H7 (cell line): ENCODE measurements at regions not wholly inside any gene's neighbourhood (a gene's known extent, or its start where the extent isn't known, plus 50 kb on each side); places are given as distances from the start of the nearest gene placed in this dataset.

ENCODE experiments used
- DNase-seq: peaks from one replicate; pipeline ENCODE4 v3.0.0; 2012
- H3K27me3 ChIP-seq: 2 replicates; pipeline ENCODE4 v1.6.0; 2011; ENCODE audit warnings: mild to moderate bottlenecking, low read length; ENCODE audit not compliant: control insufficient read depth, insufficient read depth
- H3K36me3 ChIP-seq: replicated peaks from 2 replicates; pipeline ENCODE4 v1.5.1; 2011; ENCODE audit warnings: low read length; ENCODE audit not compliant: control insufficient read depth, insufficient read depth
- H3K4me3 ChIP-seq: 2 replicates; pipeline ENCODE4 v1.5.1; 2011; ENCODE audit warnings: low read depth, mild to moderate bottlenecking, control low read depth, low read length, moderate library complexity; ENCODE audit not compliant: insufficient read depth

DNA sequence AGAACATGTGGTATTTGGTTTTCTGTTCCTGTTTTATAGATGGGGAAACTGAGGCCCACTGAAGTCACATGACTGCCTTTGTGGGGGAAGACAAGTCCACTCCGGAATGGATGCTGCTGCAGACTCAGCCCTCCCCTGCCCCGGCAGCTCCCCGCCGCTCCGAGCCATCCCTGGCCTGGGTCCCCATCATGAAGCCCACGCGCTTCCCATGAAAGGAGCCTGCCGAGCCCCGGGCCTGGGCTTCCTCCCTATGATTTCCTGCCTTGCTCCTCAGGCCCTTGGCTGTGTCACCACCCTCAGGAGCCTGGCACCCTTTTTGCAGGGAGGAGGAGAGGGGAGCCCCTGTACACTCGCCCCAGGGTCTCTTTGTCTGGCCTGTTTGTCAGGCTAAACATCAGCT is 125.3 kb upstream of the FOXF1 start:
- Histone ChIP-seq H3K4me3 (no peak overlapping the region), H3K27me3 (no peaks in the 10 kb centered on the region), H3K36me3 (no peaks in the 10 kb centered on the region)
- no peak for DNase-seq

DNA sequence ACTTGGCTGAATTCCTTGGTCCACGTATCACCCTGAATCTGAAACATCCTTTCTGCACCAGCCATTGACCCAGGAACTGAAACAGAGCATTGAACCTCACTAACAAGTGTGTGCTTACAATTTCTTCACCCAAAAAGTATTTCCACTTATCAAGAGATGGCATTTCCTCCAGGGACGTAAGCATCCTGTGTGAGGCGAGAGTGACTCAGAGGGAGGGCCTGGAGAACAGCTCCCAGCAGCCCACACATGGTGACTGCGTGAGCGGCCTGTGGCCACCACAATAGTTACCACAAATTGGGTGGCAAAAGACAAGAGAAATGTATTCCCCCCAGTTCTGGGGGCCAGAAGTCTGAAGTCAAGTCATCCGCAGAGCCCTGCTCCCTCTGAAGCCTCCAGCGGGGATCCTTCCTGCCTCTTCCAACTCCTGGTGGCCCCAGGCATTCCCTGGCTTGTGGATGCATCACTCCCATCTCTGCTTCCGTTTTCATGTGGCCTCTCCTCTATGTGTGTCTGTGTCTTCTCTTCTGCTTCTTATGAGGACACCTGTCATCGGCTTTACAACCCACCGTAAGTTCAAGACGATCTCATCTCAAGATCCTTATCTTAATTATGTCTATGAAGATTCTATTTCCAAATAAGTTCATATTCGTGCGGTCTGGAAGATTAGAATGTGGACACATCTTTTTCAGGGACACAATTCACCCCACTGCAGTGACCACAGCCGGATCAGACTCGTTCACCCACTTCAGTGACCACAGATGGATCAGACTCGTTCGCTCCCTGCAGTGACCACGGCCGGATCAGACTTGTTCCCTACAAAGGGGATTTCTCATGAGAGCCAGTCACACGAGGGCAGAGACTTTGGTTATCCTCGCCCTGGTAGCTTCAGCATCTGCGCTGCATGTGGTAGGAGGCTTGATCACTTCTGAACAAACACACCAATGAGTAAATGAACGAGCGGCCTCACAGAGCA is 122.6 kb upstream of the FOXF1 start:
- no peak overlapping the region for H3K4me3 ChIP-seq
- no peak for DNase-seq
- no peaks in the 10 kb centered on the region for H3K36me3 ChIP-seq
- no peaks in the 10 kb centered on the region for H3K27me3 ChIP-seq

DNA sequence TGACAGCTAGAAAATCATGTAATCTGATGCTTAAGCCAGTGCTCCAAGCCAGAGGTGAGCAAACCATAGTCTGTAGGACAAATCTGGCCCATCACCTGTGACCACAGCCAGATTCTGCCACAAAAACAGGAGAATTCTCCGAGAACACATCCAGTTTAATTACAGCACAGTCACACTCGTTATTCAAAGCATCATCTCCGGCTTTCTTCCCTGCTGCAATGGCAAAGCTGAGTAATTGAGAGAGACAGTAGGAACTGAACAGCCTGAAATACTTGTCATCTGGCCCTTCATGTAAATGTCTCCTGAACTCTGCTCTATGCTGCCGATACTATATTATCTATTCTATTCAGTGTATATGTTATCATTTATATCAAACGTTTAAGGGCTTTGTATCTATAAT is 121.4 kb upstream of the FOXF1 start:
- H3K4me3 ChIP-seq: no peak overlapping the region
- H3K36me3 ChIP-seq: no peaks in the 10 kb centered on the region
- no peaks in the 10 kb centered on the region for H3K27me3 ChIP-seq
- no peak for DNase-seq

DNA sequence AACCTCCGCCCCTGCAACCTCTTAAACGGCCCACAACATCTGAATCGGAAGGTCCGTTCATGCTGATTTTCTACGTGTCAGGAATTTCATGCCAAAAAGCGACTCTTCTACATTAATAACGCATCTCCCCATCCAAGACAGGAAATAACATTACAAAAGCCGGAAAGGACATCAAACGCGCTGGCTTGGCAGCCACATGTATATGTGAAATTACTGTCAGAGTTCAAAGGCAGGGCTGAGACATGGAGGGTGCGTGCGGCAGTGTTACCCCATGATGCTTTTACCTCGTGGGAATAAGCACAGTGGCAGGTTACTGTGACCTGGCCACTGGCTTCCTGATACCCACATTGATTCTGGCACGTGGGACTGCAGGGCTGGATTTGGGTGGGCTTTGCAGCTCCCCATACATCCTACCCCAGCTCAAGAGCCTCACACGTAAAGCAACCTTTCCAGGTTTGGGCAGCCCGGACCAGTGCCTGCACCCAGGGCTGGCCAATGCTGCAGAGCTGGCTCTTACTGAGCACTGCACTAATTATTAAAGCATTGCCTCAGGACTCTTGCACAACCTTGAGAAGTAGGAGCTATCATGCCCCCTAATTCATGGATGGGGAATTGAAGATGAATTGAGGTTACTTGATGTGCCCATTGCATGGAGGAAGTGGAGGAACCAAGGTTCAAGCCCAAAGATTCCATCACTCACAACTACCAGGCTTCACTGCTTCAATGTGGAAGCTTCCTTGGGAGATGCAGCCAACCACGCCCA is 120.6 kb upstream of the FOXF1 start:
- H3K27me3 ChIP-seq: no peaks in the 10 kb centered on the region
- DNase-seq: no peak
- H3K36me3 ChIP-seq: no peaks in the 10 kb centered on the region
- H3K4me3 ChIP-seq: no peak overlapping the region

DNA sequence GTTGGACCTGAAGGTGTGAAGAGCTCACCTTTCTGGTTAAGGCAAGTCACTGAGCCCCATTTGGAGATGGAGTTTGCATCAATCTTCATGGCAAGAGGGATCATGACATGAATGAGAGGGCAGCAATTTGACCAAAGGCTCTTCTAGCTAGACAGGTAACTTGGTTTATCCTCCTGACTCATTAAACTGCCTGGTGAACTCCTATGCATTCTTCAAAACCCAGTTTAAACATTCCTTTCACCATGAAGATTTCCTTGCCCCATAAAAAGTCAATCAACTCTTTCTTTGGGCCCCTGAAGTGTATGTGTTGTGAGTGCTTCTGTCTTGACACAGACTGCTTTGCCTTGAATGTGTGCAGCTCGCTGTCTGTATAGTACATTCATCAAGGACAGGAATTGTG is 120.0 kb upstream of the FOXF1 start:
- no peaks in the 10 kb centered on the region for H3K36me3 ChIP-seq
- no peak overlapping the region for H3K4me3 ChIP-seq
- no peaks in the 10 kb centered on the region for H3K27me3 ChIP-seq
- no peak for DNase-seq

DNA sequence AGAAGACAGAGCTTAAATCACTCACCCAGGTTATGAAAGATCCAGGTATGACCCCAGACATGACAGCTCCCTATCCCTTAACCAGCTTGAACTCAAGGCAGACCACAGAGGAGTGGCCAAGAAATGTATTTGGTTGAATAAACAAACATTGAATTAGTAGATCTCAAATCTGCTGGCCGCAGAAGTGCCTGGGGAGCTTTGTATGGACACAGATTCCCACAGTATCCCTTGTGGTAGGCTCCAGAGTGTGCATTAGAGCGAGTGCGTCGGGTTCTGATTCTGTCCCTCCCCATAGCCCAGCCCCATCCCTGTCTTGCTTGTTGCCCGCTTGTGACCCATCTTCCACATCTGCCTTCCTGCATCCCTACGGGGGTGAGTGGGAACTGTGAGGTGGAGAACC is 118.8 kb upstream of the FOXF1 start:
- DNase-seq: no peak
- H3K27me3 ChIP-seq: no peaks in the 10 kb centered on the region
- H3K36me3 ChIP-seq: no peaks in the 10 kb centered on the region
- no peak overlapping the region for H3K4me3 ChIP-seq

DNA sequence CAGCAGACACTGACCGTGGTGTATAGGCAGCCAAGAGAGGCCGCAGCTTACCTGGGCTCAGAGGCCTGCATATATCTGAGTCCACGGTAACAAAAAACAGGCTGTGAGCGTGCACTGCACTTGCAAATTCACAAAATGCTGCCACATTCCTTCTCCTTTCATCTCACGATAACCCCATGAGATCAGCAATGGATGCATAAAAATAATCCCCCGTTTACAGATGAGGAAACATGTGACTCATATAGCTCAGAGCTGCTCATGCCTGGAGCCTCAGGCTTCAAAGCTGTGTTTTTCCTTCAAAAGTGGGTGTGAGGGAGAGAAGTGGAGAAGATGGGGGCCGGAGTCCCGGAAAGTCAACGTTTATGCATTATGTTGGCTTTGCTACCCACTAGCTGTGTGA is 118.3 kb upstream of the FOXF1 start:
- Histone ChIP-seq H3K4me3 (no peak overlapping the region), H3K36me3 (no peaks in the 10 kb centered on the region), H3K27me3 (no peaks in the 10 kb centered on the region)
- no peak for DNase-seq

DNA sequence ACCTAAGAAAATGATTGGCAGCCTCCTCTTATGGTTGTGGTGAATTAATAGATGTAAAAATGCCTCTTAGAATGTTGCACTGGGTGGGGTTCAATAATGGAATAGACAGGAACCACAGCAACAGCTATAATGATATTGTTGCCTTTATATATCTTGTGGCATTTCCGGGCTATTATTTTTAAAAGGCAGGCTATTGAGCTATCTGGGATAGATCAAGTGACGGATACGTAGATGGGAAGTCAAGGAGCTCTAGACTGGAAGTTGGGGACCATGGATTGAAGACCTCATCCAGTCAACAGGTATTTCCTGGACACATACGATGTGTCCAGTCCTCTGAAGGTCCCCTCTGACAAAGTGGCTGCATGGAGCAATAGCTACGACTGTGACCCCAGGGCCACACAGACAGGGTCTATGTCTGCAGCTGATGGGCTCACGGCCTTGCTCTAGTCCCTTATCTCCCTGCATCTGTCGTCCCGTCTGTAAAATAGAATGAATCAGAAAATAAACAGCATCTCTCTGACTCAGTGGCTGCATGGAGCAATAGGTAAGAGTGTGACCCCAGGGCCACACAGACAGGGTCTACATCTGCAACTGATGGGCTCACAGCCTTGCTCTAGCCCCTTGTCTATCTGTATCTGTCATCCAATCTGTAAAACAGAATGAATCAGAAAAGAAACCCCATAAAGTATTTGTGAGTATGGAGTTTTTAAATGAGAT is 117.7 kb upstream of the FOXF1 start:
- Histone ChIP-seq H3K36me3 (no peaks in the 10 kb centered on the region), H3K4me3 (no peak overlapping the region), H3K27me3 (no peaks in the 10 kb centered on the region)
- DNase-seq: no peak

DNA sequence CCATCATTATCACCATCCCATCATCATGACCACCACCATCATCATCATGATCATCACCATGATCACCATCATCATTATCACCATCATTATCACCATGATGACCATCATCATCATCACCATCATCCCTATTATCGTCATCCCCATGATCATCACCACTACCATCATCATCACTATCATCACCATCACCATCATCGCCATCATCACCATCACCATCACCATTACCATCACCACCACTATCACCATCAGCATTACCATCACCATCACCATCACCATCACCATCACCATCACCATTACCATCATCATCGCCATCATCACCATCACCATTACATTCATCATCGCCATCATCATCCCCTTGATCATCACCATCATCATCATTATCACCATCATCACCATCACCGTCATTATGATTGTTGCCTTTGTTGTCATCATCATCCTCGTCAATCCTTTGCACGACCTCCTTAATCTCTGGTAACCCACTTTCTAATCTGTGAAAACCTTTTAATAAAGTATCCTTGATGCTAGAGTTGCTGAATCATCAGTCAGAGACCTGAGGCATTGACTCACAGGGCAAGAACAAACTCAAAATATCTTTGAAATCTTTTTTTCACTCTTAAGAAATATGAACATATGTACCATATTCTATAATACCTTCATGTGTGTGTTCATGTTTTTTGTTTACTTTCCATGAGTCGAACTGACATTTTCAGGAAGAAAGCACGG is 116.3 kb upstream of the FOXF1 start:
- Histone ChIP-seq H3K4me3 (no peak overlapping the region), H3K27me3 (no peaks in the 10 kb centered on the region), H3K36me3 (no peaks in the 10 kb centered on the region)
- DNase-seq: no peak

DNA sequence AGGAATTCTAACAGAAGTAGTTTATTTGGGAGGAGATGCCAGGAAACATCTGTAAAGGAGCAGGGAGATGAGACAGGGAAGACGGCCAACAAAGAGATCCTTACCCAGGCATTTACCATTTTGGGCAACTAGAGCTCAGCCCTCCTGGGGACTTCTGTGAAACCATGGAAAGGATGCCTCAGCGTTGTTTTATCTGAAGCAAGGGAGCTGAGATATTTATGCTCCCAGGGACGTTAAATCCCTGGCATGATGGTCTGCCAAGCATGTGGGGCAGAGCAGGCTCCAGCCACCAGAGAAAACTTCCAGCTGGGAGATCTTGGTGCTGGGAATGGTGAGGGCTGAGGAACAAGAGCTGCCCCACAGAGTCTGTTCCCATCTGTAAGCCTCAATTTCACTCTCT is 114.8 kb upstream of the FOXF1 start:
- Histone ChIP-seq H3K36me3 (no peaks in the 10 kb centered on the region), H3K4me3 (no peak overlapping the region), H3K27me3 (no peaks in the 10 kb centered on the region; the same call in 1 of the 2 replicates)
- DNase-seq: no peak

DNA sequence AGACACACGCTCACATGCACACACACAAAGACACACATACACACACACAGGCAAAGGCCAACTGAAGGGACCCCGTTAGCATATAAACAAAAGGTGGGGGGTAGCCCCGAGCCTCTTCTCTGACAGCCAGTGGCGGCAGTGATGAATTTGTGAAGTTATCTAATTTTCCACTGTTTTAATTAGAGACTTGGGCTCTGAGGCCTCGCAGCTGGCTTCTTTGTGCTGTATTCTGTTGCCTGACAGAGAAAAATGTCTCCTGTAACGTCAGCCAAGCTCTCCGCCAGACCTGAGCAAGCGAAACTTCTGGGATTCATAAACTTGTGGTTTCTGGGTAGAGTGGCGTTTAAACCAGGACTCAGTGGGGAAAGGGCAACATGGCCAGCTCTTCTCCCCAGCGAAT is 113.9 kb upstream of the FOXF1 start:
- no peak overlapping the region for H3K4me3 ChIP-seq
- DNase-seq: no peak
- H3K27me3 ChIP-seq: no peaks in the 10 kb centered on the region; the same call in 1 of the 2 replicates
- no peaks in the 10 kb centered on the region for H3K36me3 ChIP-seq

DNA sequence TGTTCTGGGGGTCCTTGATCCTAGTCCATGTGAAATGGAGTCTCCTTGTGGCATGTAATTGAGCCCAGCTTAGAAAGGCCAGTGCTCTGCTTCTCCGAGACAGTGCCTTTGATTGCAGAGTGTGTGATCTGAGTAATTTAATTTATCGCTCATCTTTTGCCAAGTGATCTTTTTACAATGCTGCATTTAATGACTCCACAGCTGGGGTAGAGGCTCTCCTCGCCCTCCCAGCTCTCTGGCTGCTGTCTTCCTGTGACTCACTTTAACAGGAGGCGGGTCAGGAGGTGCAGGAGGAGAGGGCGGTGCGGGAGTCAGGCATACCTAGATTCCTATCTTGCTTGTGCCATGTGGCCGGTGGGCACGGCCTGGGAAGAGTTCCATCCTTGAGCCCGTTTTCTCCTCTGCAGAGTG is 113.4 kb upstream of the FOXF1 start:
- Histone ChIP-seq H3K4me3 (no peak overlapping the region), H3K27me3 (no peaks in the 10 kb centered on the region; the same call in 1 of the 2 replicates), H3K36me3 (no peaks in the 10 kb centered on the region)
- DNase-seq: no peak

DNA sequence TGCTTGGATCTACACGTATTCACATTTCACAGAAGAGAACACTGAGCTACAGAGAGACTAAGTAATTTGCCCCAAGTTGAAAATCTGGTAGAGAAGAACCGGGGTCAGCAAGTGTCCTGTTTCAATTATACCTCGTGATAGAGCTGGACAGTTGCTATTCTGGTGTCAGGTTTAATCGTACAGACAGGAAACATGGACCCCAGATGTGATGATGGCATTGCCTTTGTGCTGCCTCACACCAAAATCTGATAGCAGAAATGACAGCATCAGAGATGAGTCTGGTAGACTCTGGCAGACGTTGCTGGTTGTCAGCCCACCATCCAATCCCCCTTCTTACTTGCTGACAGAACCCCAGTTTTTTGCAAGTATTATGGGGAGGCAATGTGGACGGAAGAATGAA is 112.1 kb upstream of the FOXF1 start:
- DNase-seq: no peak
- Histone ChIP-seq H3K27me3 (no peaks in the 10 kb centered on the region; the same call in 1 of the 2 replicates), H3K4me3 (no peak overlapping the region), H3K36me3 (no peaks in the 10 kb centered on the region)

DNA sequence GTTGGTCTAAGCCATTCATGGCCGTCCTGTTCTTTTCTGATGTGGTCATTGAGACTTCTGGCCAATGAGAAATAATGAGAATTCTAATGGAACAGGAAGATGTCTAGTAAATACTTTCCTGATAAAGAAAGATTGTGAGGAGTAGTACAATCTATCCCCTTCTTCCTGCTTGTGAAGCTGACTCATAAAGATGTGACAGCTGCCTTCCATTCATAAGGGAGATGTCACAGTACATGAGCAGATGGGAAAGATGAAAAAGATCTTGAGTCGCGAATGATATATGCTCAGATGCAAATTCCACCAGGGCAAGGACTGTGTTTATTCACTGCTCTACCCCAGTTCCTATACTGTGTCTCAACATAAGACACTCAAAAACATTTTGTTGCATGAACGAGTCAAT is 111.7 kb upstream of the FOXF1 start:
- no peak for DNase-seq
- no peak overlapping the region for H3K4me3 ChIP-seq
- no peaks in the 10 kb centered on the region for H3K36me3 ChIP-seq
- H3K27me3 ChIP-seq: no peaks in the 10 kb centered on the region; the same call in 1 of the 2 replicates
